AG04450 (cell line): ENCODE measurements at regions not wholly inside any gene's neighbourhood (a gene's known extent, or its start where the extent isn't known, plus 50 kb on each side); places are given as distances from the start of the nearest gene placed in this dataset.
A peak's percentile ranks its signal among the peaks of the same experiment; 100 is the strongest.

Experiments used
- CTCF ChIA-PET: fragments of 300-600, 350-600 bp; formaldehyde crosslinking; extraction: SDS; loops from one replicate; lab custom pipeline; 2022; ENCODE audit warnings: antibody characterized with exemption, inconsistent platforms; lab: Charles Lee
- POLR2A ChIA-PET: fragments of 350-600 bp; formaldehyde crosslinking; extraction: SDS; loops from one replicate; lab custom pipeline; 2021; ENCODE audit warnings: antibody characterized with exemption, inconsistent platforms; lab: Yijun Ruan, JAX
- DNase-seq: peaks from one replicate; pipeline ENCODE4 v3.0.0-alpha.2; 2011; ENCODE audit warnings: low read depth, low spot score
- H3K27ac ChIP-seq: one replicate; pipeline ENCODE4 v1.5.1; 2012; ENCODE audit warnings: low read depth, low read length, control low read depth
- H3K27me3 ChIP-seq: one replicate; pipeline ENCODE4 v1.6.0; 2012; ENCODE audit warnings: low read length; ENCODE audit not compliant: control insufficient read depth, insufficient read depth
- H3K4me3 ChIP-seq: 2 replicates; pipeline ENCODE4 v1.5.1; 2011; ENCODE audit warnings: mild to moderate bottlenecking, low read depth, low read length, control low read depth
- H3K9me3 ChIP-seq: 2 replicates; pipeline ENCODE4 v1.5.1; 2012; ENCODE audit warnings: low read length; ENCODE audit not compliant: control insufficient read depth, insufficient read depth
- CTCF ChIP-seq: IDR thresholded peaks from 2 replicates; pipeline ENCODE4 v1.5.1; 2011; ENCODE audit warnings: low read depth, low read length, control low read depth, inconsistent platforms

- POLR2A ChIA-PET, result interaction anchor here (0.5 to 1.8 kb wide), 5 partner anchors 210 to 492 kb away, joined by 3 to 6 read pairs (median 5); no protein-coding TSS in a partner anchor
- no peak overlapping the region for H3K4me3 ChIP-seq
- peak; percentile 89 for DNase-seq
Measured at GRCh38 chr4:156476359-156476758, 495.2 kb downstream of the PDGFC start.

GRCh38 chr4:156475322-156475721, 496.3 kb downstream of the PDGFC start:
- Histone ChIP-seq H3K4me3 (no peak overlapping the region), H3K27ac (no peak overlapping the region), H3K27me3 (no peaks in the 10 kb centered on the region), H3K9me3 (no peaks in the 10 kb centered on the region)
- peak; percentile 44 for TF ChIP-seq CTCF
- peak; percentile 4 for DNase-seq
- ChIA-PET POLR2A (interaction anchor here (0.8 to 1.8 kb wide), 3 partner anchors 211 to 494 kb away, joined by 3 to 6 read pairs (median 6); no protein-coding TSS in a partner anchor), CTCF (interaction anchor here (0.6 to 3.3 kb wide), 32 partner anchors 16 to 1697 kb away, joined by 3 to 42 read pairs (median 4); partner anchors contain the start of gene GASK1B)

More at GRCh38 chr4:156476359-156476758, 495.2 kb downstream of the PDGFC start:
- Histone ChIP-seq H3K9me3 (no peaks in the 10 kb centered on the region), H3K27me3 (no peaks in the 10 kb centered on the region), H3K27ac (peak overlapping the region; percentile 47)
- no peak for TF ChIP-seq CTCF
- CTCF ChIA-PET, result interaction anchor here (1.1 to 3.3 kb wide), 13 partner anchors 44 to 1072 kb away, joined by 3 to 42 read pairs (median 7); no protein-coding TSS in a partner anchor

GRCh38 chr4:156473151-156473550, 498.4 kb downstream of the PDGFC start:
- Histone ChIP-seq H3K27ac (no peak overlapping the region), H3K4me3 (no peak overlapping the region), H3K27me3 (no peaks in the 10 kb centered on the region), H3K9me3 (no peaks in the 10 kb centered on the region)
- CTCF ChIA-PET, result interaction anchor here (0.8 to 3.3 kb wide), 4 partner anchors 304 to 575 kb away, joined by 3 to 30 read pairs (median 4); no protein-coding TSS in a partner anchor
- no peak for TF ChIP-seq CTCF
- POLR2A ChIA-PET, result interaction anchor here (0.6 kb wide), 1 partner anchor 640 kb away, joined by 3 read pairs; no protein-coding TSS in a partner anchor
- no peak for DNase-seq

GRCh38 chr4:156472624-156473023, 499.0 kb downstream of the PDGFC start:
- CTCF ChIA-PET, result interaction anchor here (0.8 to 1.4 kb wide), 2 partner anchors 303 to 573 kb away, joined by 3 to 6 read pairs; no protein-coding TSS in a partner anchor
- Histone ChIP-seq H3K27ac (no peak overlapping the region), H3K4me3 (no peak overlapping the region), H3K9me3 (no peaks in the 10 kb centered on the region), H3K27me3 (no peaks in the 10 kb centered on the region)
- POLR2A ChIA-PET, result no interaction called here
- TF ChIP-seq CTCF, result no peak
- DNase-seq, result no peak

- ChIA-PET CTCF (interaction anchor here (0.9 kb wide), 1 partner anchor 16 kb away, joined by 3 read pairs; no protein-coding TSS in a partner anchor), POLR2A (no interaction called here)
- Histone ChIP-seq H3K9me3 (no peaks in the 10 kb centered on the region), H3K27me3 (no peaks in the 10 kb centered on the region), H3K27ac (no peak overlapping the region), H3K4me3 (no peak overlapping the region)
- no peak for TF ChIP-seq CTCF
- no peak for DNase-seq
Measured at GRCh38 chr4:156459584-156459983, 505.9 kb upstream of the CTSO start.
